Stimulated activated CD4-positive, alpha-beta T cell treated with anti-CD3 and anti-CD28 coated beads, Interleukin-4, amount 100 ng/mL, for 48 hours (primary cell): ENCODE measurements at regions not wholly inside any gene's neighbourhood (a gene's known extent, or its start where the extent isn't known, plus 50 kb on each side); places are given as distances from the start of the nearest gene placed in this dataset.
"Not testable (repeated sequence)": the region's sequence is repeated elsewhere in the genome, so short reads cannot be mapped to it uniquely, and the experiment has no call there.

Source experiments
- DNase-seq, 2 donors: peaks; one replicate each; pipeline ENCODE4 v3.0.0-alpha.2; 2020; ENCODE audit warnings: low read depth in 2 of 2

- no peak for DNase-seq
Measured at GRCh38 chr20:48231253-48231930, 446.1 kb upstream of the SULF2 start.

GRCh38 chr20:48230216-48230615, 444.9 kb upstream of the SULF2 start:
- DNase-seq: no peak

GRCh38 chr20:48227381-48227780, 442.1 kb upstream of the SULF2 start:
- no peak for DNase-seq

GRCh38 chr20:48226642-48227041, 441.4 kb upstream of the SULF2 start:
- DNase-seq: no peak

- no peak for DNase-seq
Measured at GRCh38 chr20:48224533-48225050, 439.3 kb upstream of the SULF2 start.

GRCh38 chr20:48223715-48224114, 438.4 kb upstream of the SULF2 start:
- no peak for DNase-seq

GRCh38 chr20:48222595-48223180, 437.4 kb upstream of the SULF2 start:
- no peak for DNase-seq

- DNase-seq: no peak
Measured at GRCh38 chr20:48220033-48220633, 434.9 kb upstream of the SULF2 start.

- no peak for DNase-seq
Measured at GRCh38 chr20:48219306-48219705, 434.0 kb upstream of the SULF2 start.

- DNase-seq: no peak
Measured at GRCh38 chr20:48217190-48217589, 431.9 kb upstream of the SULF2 start.

GRCh38 chr20:48215536-48215935, 430.3 kb upstream of the SULF2 start:
- no peak for DNase-seq

GRCh38 chr20:48214601-48215000, 429.3 kb upstream of the SULF2 start:
- no peak for DNase-seq

- not testable (repeated sequence) for DNase-seq
Measured at GRCh38 chr20:48213635-48214034, 428.4 kb upstream of the SULF2 start.

- no peak for DNase-seq
Measured at GRCh38 chr20:48212806-48213509, 427.7 kb upstream of the SULF2 start.

GRCh38 chr20:48211847-48212246, 426.6 kb upstream of the SULF2 start:
- DNase-seq: no peak

- DNase-seq: no peak
Measured at GRCh38 chr20:48211238-48211637, 426.0 kb upstream of the SULF2 start.

- no peak for DNase-seq
Measured at GRCh38 chr20:48210111-48211027, 425.1 kb upstream of the SULF2 start.

- DNase-seq: no peak
Measured at GRCh38 chr20:48209102-48209501, 423.8 kb upstream of the SULF2 start.

- DNase-seq: no peak
Measured at GRCh38 chr20:48208176-48208575, 422.9 kb upstream of the SULF2 start.

- DNase-seq: no peak
Measured at GRCh38 chr20:48207505-48207904, 422.2 kb upstream of the SULF2 start.

- no peak for DNase-seq
Measured at GRCh38 chr20:48205786-48206185, 420.5 kb upstream of the SULF2 start.
